B cell (primary cell): ENCODE measurements at regions not wholly inside any gene's neighbourhood (a gene's known extent, or its start where the extent isn't known, plus 50 kb on each side); places are given as distances from the start of the nearest gene placed in this dataset.

Source experiments
- ATAC-seq: fragments of 200-7000 bp; cut with Tn5 transposase; one replicate; pipeline ENCODE4 v1.10.0; 2021; ENCODE audit warnings: low read depth, mild to moderate bottlenecking, moderate number of reproducible peaks, moderate library complexity
- CTCF ChIA-PET: fragments of 350-600 bp; sonication (Branson Sonifier 250); formaldehyde crosslinking; loops from one replicate; lab custom pipeline; 2021; ENCODE audit warnings: antibody characterized with exemption, inconsistent platforms; lab: Charles Lee
- POLR2A ChIA-PET: fragments of 350-600 bp; sonication (Branson Sonifier 250); formaldehyde crosslinking; loops from one replicate; lab custom pipeline; 2021; ENCODE audit warnings: antibody characterized with exemption; lab: Charles Lee
- DNase-seq: peaks from one replicate; pipeline ENCODE4 v3.0.0; 2013
- H2AFZ ChIP-seq: 2 replicates; pipeline ENCODE4 v1.6.1; 2012; ENCODE audit warnings: mild to moderate bottlenecking, low read depth, low read length; ENCODE audit not compliant: insufficient read depth, poor library complexity, severe bottlenecking
- H3K27ac ChIP-seq, 2 donors: 1 replicate in 1 of 2; 2 replicates in 1 of 2; pipeline ENCODE4 v1.5.1; 2012 to 2013; ENCODE audit warnings: low read length in 2 of 2, mild to moderate bottlenecking in 2 of 2, moderate library complexity in 1 of 2
- H3K27me3 ChIP-seq, 4 experiments: fragments of 200-600 bp in 1 of 4; sonication (generic) in 1 of 4; replicated peaks in 1 of 4; 1 replicate in 2 of 4; 2 replicates in 2 of 4; pipeline versions ENCODE4 v1.6.1 to v1.7.0; 2013 to 2016; ENCODE audit warnings: low read length in 3 of 4, mild to moderate bottlenecking in 2 of 4, mixed read lengths in 1 of 4, moderate library complexity in 1 of 4; ENCODE audit not compliant: insufficient read depth in 4 of 4, control insufficient read depth in 3 of 4; ENCODE audit errors: control extremely low read depth in 1 of 4
- H3K36me3 ChIP-seq, 2 experiments: replicated peaks in 1 of 2; 1 replicate in 1 of 2; 2 replicates in 1 of 2; pipeline versions ENCODE4 v1.6.1 to v1.7.1; 2013; ENCODE audit warnings: low read length in 1 of 2; ENCODE audit not compliant: insufficient read depth in 2 of 2, control insufficient read depth in 1 of 2; ENCODE audit errors: control extremely low read depth in 1 of 2, extremely low read depth in 1 of 2
- H3K4me1 ChIP-seq, 2 donors: fragments of 200-600 bp in 1 of 2; sonication (generic) in 1 of 2; 1 replicate in 1 of 2; 2 replicates in 1 of 2; pipeline versions ENCODE4 v1.5.1 to v1.6.1; 2013 to 2017; ENCODE audit warnings: low read length in 2 of 2; ENCODE audit not compliant: control insufficient read depth in 2 of 2, insufficient read depth in 2 of 2
- H3K4me2 ChIP-seq: replicated peaks from 2 replicates; pipeline ENCODE3; 2012; ENCODE audit warnings: mild to moderate bottlenecking, low read depth, low read length; ENCODE audit not compliant: poor library complexity, severe bottlenecking
- H3K4me3 ChIP-seq, 5 experiments: fragments of 200-600 bp in 1 of 5; sonication (generic) in 1 of 5; 1 replicate in 3 of 5; 2 replicates in 2 of 5; pipeline versions ENCODE4 v1.5.1 to v1.7.0; 2011 to 2016; ENCODE audit warnings: low read length in 4 of 5, mild to moderate bottlenecking in 4 of 5, low read depth in 2 of 5, control low read depth in 1 of 5, moderate library complexity in 1 of 5; ENCODE audit not compliant: insufficient read depth in 1 of 5; ENCODE audit errors: control extremely low read depth in 1 of 5, extremely low read depth in 1 of 5
- H3K79me2 ChIP-seq: fragments of 200-600 bp; sonication (generic); one replicate; pipeline ENCODE4 v1.6.0; 2016; ENCODE audit warnings: low read length; ENCODE audit not compliant: control insufficient read depth, insufficient read depth
- H3K9ac ChIP-seq: fragments of 200-600 bp; sonication (generic); 2 replicates; pipeline ENCODE4 v1.6.1; 2017; ENCODE audit warnings: mild to moderate bottlenecking, low read length, moderate library complexity
- H3K9me3 ChIP-seq, 3 donors: one replicate each; pipeline versions ENCODE4 v1.6.1 to v1.7.1; 2013; ENCODE audit warnings: low read length in 2 of 3; ENCODE audit not compliant: control insufficient read depth in 2 of 3, insufficient read depth in 1 of 3; ENCODE audit errors: control extremely low read depth in 1 of 3
- H4K20me1 ChIP-seq: 2 replicates; pipeline ENCODE4 v1.6.0; 2012; ENCODE audit warnings: mild to moderate bottlenecking, low read length; ENCODE audit not compliant: insufficient read depth, control insufficient read depth, poor library complexity, severe bottlenecking
- H3K27ac Mint-ChIP-seq: one replicate; pipeline ENCODE4 v1.8.0; 2021; ENCODE audit warnings: mixed read lengths
- H3K27me3 Mint-ChIP-seq: one replicate; pipeline ENCODE4 v1.8.0; 2021; ENCODE audit warnings: mixed read lengths
- H3K4me1 Mint-ChIP-seq: one replicate; pipeline ENCODE4 v1.8.0; 2021; ENCODE audit warnings: mixed read lengths
- H3K4me3 Mint-ChIP-seq: one replicate; pipeline ENCODE4 v1.8.0; 2021; ENCODE audit warnings: mixed read lengths
- H3K9me3 Mint-ChIP-seq: one replicate; pipeline ENCODE4 v1.8.0; 2022; ENCODE audit warnings: mixed read lengths; ENCODE audit not compliant: insufficient read depth
- EZH2 ChIP-seq: IDR thresholded peaks from 2 replicates; pipeline ENCODE4 v1.6.1; 2012; ENCODE audit warnings: borderline replicate concordance, low read depth, mild to moderate bottlenecking, moderate library complexity, low read length; ENCODE audit not compliant: insufficient read depth, poor library complexity, severe bottlenecking
- WGBS: methylation state at CpG from one replicate; pipeline ENCODE4 v1.1.5; 2013; ENCODE audit warnings: missing lambda C conversion rate; ENCODE audit not compliant: insufficient coverage; 5-methylcytosine and 5-hydroxymethylcytosine counted together
- intact Hi-C: fragments of 100-400 bp; cut with micrococcal nuclease; formaldehyde crosslinking; loops from one replicate; pipeline ENCODE4 v1.10.0; 2022
- TF ChIP-seq, protein P1 (sequence below): fragments of 200-600 bp; IDR thresholded peaks from one replicate; pipeline ENCODE4 v1.8.0; 2022; ENCODE audit warnings: antibody characterized with exemption, mild to moderate bottlenecking

DNA sequence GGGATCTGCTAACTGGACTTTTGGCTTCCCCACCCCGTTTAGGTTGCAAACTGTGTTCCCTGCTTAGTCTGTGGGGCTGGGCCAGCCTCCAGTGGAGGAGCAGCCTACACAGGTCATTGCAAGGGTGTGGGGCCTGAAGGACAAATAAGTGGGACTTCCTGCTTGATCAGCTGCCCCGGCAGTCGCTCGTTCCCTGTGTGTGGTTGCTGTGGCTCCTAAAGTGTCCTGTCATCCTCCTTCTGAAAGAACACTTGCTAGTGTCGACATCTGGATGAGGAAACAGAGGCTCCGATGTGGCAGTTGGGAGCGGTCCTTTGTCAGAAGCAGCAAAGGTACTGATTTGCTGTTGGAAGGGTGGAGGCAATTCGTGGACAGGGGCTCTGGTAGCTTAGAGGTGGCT lies 88.9 kb upstream of the TBCA start:
- no peaks in the 10 kb centered on the region for H3K4me1 Mint-ChIP-seq
- Histone ChIP-seq H3K4me1 (no peaks in the 10 kb centered on the region), H3K27me3 (no peaks in the 10 kb centered on the region), H3K4me3 (no peak overlapping the region), H3K27ac (no peak overlapping the region), H3K79me2 (no peaks in the 10 kb centered on the region), H3K9me3 (no peaks in the 10 kb centered on the region), H4K20me1 (no peaks in the 10 kb centered on the region), H3K4me2 (no peak overlapping the region), H3K36me3 (no peaks in the 10 kb centered on the region), H3K9ac (no peak overlapping the region), H2AFZ (no peak overlapping the region)
- intact Hi-C loops: no loop called here
- DNase-seq (no peak), ATAC-seq (no peak)
- ChIA-PET CTCF (no interaction called here), POLR2A (no interaction called here)
- 88% methylated on average over 8 of the region's 8 CpGs for WGBS
- TF ChIP-seq, protein P1, sequence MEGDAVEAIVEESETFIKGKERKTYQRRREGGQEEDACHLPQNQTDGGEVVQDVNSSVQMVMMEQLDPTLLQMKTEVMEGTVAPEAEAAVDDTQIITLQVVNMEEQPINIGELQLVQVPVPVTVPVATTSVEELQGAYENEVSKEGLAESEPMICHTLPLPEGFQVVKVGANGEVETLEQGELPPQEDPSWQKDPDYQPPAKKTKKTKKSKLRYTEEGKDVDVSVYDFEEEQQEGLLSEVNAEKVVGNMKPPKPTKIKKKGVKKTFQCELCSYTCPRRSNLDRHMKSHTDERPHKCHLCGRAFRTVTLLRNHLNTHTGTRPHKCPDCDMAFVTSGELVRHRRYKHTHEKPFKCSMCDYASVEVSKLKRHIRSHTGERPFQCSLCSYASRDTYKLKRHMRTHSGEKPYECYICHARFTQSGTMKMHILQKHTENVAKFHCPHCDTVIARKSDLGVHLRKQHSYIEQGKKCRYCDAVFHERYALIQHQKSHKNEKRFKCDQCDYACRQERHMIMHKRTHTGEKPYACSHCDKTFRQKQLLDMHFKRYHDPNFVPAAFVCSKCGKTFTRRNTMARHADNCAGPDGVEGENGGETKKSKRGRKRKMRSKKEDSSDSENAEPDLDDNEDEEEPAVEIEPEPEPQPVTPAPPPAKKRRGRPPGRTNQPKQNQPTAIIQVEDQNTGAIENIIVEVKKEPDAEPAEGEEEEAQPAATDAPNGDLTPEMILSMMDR: no peak
- TF ChIP-seq EZH2: no peak
- peaks cover 4% of the 10 kb centered on the region for H3K27me3 Mint-ChIP-seq
- no peak overlapping the region for H3K27ac Mint-ChIP-seq
- no peaks in the 10 kb centered on the region for H3K9me3 Mint-ChIP-seq
- H3K4me3 Mint-ChIP-seq: no peak overlapping the region

- ChIA-PET POLR2A (no interaction called here), CTCF (interaction anchor here (0.7 to 1.1 kb wide), 3 partner anchors 16 to 406 kb away, joined by 3 to 4 read pairs (median 3); no protein-coding TSS in a partner anchor)
- Mint-ChIP-seq H3K4me1 (no peaks in the 10 kb centered on the region), H3K4me3 (no peak overlapping the region), H3K9me3 (no peaks in the 10 kb centered on the region), H3K27me3 (peaks cover 5% of the 10 kb centered on the region), H3K27ac (no peak overlapping the region)
- TF ChIP-seq, protein P1: no peak
- TF ChIP-seq EZH2: no peak
- H3K9ac ChIP-seq: no peak overlapping the region
- no peak overlapping the region for H3K4me2 ChIP-seq
- H3K4me3 ChIP-seq: no peak overlapping the region
- no peaks in the 10 kb centered on the region for H4K20me1 ChIP-seq
- no peaks in the 10 kb centered on the region for H3K9me3 ChIP-seq
- no peaks in the 10 kb centered on the region for H3K79me2 ChIP-seq
- no peaks in the 10 kb centered on the region for H3K27me3 ChIP-seq
- no CpG with 5 or more reads among the region's 1 CpG for WGBS
- no peak overlapping the region for H2AFZ ChIP-seq
- no peaks in the 10 kb centered on the region for H3K36me3 ChIP-seq
- DNase-seq (no peak), ATAC-seq (no peak)
- intact Hi-C loops: no loop called here
- no peaks in the 10 kb centered on the region for H3K4me1 ChIP-seq
- H3K27ac ChIP-seq: no peak overlapping the region
These were observed 87.0 kb upstream of the TBCA start for GRCh38 chr5:77863181-77863580.
